ENCODE measurements at regions not wholly inside any gene's neighbourhood (a gene's known extent, or its start where the extent isn't known, plus 50 kb on each side); places are given as distances from the start of the nearest gene placed in this dataset.

- H3K4me3 Mint-ChIP-seq = no peak overlapping the region
- H3K36me3 Mint-ChIP-seq (ENCODE audit: low read depth) = no peaks in the 10 kb centered on the region
- WGBS, 2 experiments (ENCODE audit: insufficient coverage in 1 of 2, insufficient read length in 1 of 2) = 91 to 100% methylated on average over 2 of the region's 2 CpGs
- no peaks in the 10 kb centered on the region for H3K27me3 ChIP-seq (ENCODE audit: control insufficient read depth, insufficient read depth, low read length, poor library complexity, severe bottlenecking)
- no peaks in the 10 kb centered on the region for H3K9me3 Mint-ChIP-seq
- H3K36me3 ChIP-seq (ENCODE audit: control insufficient read depth, insufficient read depth, low read length) = peaks cover 9% of the 10 kb centered on the region
- no peak overlapping the region for H3K4me3 ChIP-seq (ENCODE audit: low read length)
- H3K9me3 ChIP-seq (ENCODE audit: control insufficient read depth, low read length) = no peaks in the 10 kb centered on the region
- TF ChIP-seq CTCF (conservative IDR thresholded peaks at IDR 0.05) = no peak
- H3K9ac ChIP-seq (ENCODE audit: extremely low read depth, low read length, poor library complexity, severe bottlenecking) = no peak overlapping the region
- no peak for DNase-seq
- no peaks in the 10 kb centered on the region for H3K4me1 ChIP-seq (ENCODE audit: control insufficient read depth, insufficient read depth, low read length)
- H3K27me3 Mint-ChIP-seq (ENCODE audit: insufficient read depth) = no peaks in the 10 kb centered on the region
- H3K27ac ChIP-seq (ENCODE audit: low read depth, low read length) = no peak overlapping the region
- no peaks in the 10 kb centered on the region for H3K4me1 Mint-ChIP-seq
- no peak overlapping the region for H3K27ac Mint-ChIP-seq
Observed at GRCh38 chr3:107249132-107249531, 128.1 kb upstream of the CCDC54 start.

GRCh38 chr3:107250221-107250620 lies 127.0 kb upstream of the CCDC54 start:
- no peaks in the 10 kb centered on the region for H3K4me1 ChIP-seq (ENCODE audit: control insufficient read depth, insufficient read depth, low read length)
- no peak overlapping the region for H3K4me3 Mint-ChIP-seq
- H3K4me3 ChIP-seq (ENCODE audit: low read length) = no peak overlapping the region
- WGBS, 2 experiments (ENCODE audit: insufficient coverage in 1 of 2, insufficient read length in 1 of 2) = 86 to 94% methylated on average over 2 to 4 of the region's 4 CpGs
- no peaks in the 10 kb centered on the region for H3K9me3 Mint-ChIP-seq
- H3K27ac ChIP-seq (ENCODE audit: low read depth, low read length) = no peak overlapping the region
- TF ChIP-seq CTCF (conservative IDR thresholded peaks at IDR 0.05) = no peak
- no peak overlapping the region for H3K9ac ChIP-seq (ENCODE audit: extremely low read depth, low read length, poor library complexity, severe bottlenecking)
- peaks cover under 1% of the 10 kb centered on the region for H3K4me1 Mint-ChIP-seq
- no peaks in the 10 kb centered on the region for H3K27me3 Mint-ChIP-seq (ENCODE audit: insufficient read depth)
- no peaks in the 10 kb centered on the region for H3K9me3 ChIP-seq (ENCODE audit: control insufficient read depth, low read length)
- no peak overlapping the region for H3K27ac Mint-ChIP-seq
- H3K27me3 ChIP-seq (ENCODE audit: control insufficient read depth, insufficient read depth, low read length, poor library complexity, severe bottlenecking) = no peaks in the 10 kb centered on the region
- no peaks in the 10 kb centered on the region for H3K36me3 Mint-ChIP-seq (ENCODE audit: low read depth)
- no peak for DNase-seq
- peaks cover 9% of the 10 kb centered on the region for H3K36me3 ChIP-seq (ENCODE audit: control insufficient read depth, insufficient read depth, low read length)

GRCh38 chr3:107251819-107252218 lies 125.4 kb upstream of the CCDC54 start:
- 90 to 95% methylated on average over 5 of the region's 5 CpGs for WGBS, 2 experiments (ENCODE audit: insufficient coverage in 1 of 2, insufficient read length in 1 of 2)
- Histone ChIP-seq H3K36me3 (ENCODE audit: control insufficient read depth, insufficient read depth, low read length) (no peaks in the 10 kb centered on the region), H3K9me3 (ENCODE audit: control insufficient read depth, low read length) (no peaks in the 10 kb centered on the region), H3K27me3 (ENCODE audit: control insufficient read depth, insufficient read depth, low read length, poor library complexity, severe bottlenecking) (no peaks in the 10 kb centered on the region), H3K9ac (ENCODE audit: extremely low read depth, low read length, poor library complexity, severe bottlenecking) (no peak overlapping the region), H3K4me3 (ENCODE audit: low read length) (no peak overlapping the region), H3K27ac (ENCODE audit: low read depth, low read length) (no peak overlapping the region), H3K4me1 (ENCODE audit: control insufficient read depth, insufficient read depth, low read length) (no peaks in the 10 kb centered on the region)
- H3K27ac Mint-ChIP-seq = no peak overlapping the region
- H3K36me3 Mint-ChIP-seq (ENCODE audit: low read depth) = no peaks in the 10 kb centered on the region
- no peaks in the 10 kb centered on the region for H3K9me3 Mint-ChIP-seq
- H3K4me3 Mint-ChIP-seq = no peak overlapping the region
- no peak for DNase-seq
- no peaks in the 10 kb centered on the region for H3K27me3 Mint-ChIP-seq (ENCODE audit: insufficient read depth)
- H3K4me1 Mint-ChIP-seq = peaks cover 5% of the 10 kb centered on the region
- TF ChIP-seq CTCF (conservative IDR thresholded peaks at IDR 0.05) = no peak

All from endodermal cell (in vitro differentiated cells).